PFSK-1 (cell line): ENCODE measurements at regions not wholly inside any gene's neighbourhood (a gene's known extent, or its start where the extent isn't known, plus 50 kb on each side); places are given as distances from the start of the nearest gene placed in this dataset.

Experiments
- FOXP2 ChIP-seq: optimal IDR thresholded peaks from 2 replicates; pipeline ENCODE3; 2011; ENCODE audit warnings: borderline replicate concordance, control low read depth, inconsistent platforms; ENCODE audit not compliant: insufficient read depth; ENCODE audit errors: extremely low read length, extremely low read depth
- POLR2AphosphoS5 ChIP-seq: IDR thresholded peaks from 2 replicates; pipeline ENCODE4 v1.6.1; 2012; ENCODE audit warnings: low read depth, mild to moderate bottlenecking, control low read depth, low read length, moderate library complexity
- SIN3A ChIP-seq: IDR thresholded peaks from 2 replicates; pipeline ENCODE4 v1.6.1; 2012; ENCODE audit warnings: mild to moderate bottlenecking, low read length, moderate library complexity, borderline replicate concordance; ENCODE audit not compliant: insufficient read depth
- TAF1 ChIP-seq: IDR thresholded peaks from 2 replicates; pipeline ENCODE4 v1.6.1; 2012; ENCODE audit warnings: low read length, control low read depth, borderline replicate concordance; ENCODE audit not compliant: insufficient read depth
- TF ChIP-seq, protein P1 (sequence below), 2 experiments: IDR thresholded peaks; 2 replicates each; pipeline versions ENCODE4 v1.6.1 to v1.8.0; 2011 to 2012; ENCODE audit warnings: low read depth in 2 of 2, low read length in 2 of 2, control low read depth in 1 of 2, inconsistent platforms in 1 of 2, mild to moderate bottlenecking in 1 of 2, moderate library complexity in 1 of 2; ENCODE audit not compliant: insufficient read depth in 1 of 2

DNA sequence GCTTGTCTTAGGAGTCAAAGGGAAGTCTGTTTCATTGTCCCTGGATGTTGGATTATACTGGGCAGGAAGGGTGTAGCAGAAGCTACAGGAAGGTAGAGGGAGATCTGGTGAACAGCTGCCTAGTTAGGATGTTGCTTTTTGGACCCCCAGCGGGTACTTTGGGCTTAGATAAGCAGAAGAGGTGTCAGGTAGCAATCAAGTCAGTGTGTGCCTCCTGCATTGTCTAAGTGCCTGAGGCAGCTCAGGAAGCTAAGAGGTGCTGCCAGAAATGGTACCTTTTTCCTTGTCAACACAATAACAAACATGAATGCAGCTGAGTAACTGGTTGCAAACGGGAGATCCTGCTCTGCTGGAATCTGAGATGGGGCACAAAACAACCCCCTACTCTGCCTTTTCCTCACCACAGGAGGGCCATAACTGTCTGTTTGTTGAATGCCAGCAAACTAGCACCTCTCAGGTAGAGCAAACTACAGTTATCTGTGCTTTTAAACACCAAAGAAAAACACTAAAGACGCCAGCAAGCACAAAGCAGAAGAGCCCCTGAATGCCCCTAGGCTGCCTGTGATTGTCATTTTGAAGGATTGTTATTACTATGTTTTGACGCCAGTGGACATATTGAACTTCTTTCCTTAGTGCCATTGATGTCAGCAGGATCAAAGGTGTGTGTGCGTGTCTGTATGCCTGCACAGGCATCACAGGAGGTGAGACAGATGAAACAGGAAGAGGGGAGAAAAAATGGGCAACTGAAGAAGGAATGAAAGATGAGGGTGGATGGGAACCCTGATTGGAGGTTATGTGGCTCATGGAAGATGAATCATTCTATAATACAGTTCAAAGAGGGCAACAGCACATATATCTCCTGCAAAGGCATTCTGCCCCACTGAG lies 151.4 kb downstream of the ETAA1 start:
- TF ChIP-seq SIN3A: no peak
- no peak for TF ChIP-seq FOXP2
- TF ChIP-seq TAF1: no peak
- TF ChIP-seq, protein P1, sequence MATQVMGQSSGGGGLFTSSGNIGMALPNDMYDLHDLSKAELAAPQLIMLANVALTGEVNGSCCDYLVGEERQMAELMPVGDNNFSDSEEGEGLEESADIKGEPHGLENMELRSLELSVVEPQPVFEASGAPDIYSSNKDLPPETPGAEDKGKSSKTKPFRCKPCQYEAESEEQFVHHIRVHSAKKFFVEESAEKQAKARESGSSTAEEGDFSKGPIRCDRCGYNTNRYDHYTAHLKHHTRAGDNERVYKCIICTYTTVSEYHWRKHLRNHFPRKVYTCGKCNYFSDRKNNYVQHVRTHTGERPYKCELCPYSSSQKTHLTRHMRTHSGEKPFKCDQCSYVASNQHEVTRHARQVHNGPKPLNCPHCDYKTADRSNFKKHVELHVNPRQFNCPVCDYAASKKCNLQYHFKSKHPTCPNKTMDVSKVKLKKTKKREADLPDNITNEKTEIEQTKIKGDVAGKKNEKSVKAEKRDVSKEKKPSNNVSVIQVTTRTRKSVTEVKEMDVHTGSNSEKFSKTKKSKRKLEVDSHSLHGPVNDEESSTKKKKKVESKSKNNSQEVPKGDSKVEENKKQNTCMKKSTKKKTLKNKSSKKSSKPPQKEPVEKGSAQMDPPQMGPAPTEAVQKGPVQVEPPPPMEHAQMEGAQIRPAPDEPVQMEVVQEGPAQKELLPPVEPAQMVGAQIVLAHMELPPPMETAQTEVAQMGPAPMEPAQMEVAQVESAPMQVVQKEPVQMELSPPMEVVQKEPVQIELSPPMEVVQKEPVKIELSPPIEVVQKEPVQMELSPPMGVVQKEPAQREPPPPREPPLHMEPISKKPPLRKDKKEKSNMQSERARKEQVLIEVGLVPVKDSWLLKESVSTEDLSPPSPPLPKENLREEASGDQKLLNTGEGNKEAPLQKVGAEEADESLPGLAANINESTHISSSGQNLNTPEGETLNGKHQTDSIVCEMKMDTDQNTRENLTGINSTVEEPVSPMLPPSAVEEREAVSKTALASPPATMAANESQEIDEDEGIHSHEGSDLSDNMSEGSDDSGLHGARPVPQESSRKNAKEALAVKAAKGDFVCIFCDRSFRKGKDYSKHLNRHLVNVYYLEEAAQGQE (IDR thresholded peaks at IDR 0.05; ENCODE audit: insufficient read depth in 1 of 2, low read depth in 2 of 2, low read length in 2 of 2): no peak
- no peak for TF ChIP-seq POLR2AphosphoS5

DNA sequence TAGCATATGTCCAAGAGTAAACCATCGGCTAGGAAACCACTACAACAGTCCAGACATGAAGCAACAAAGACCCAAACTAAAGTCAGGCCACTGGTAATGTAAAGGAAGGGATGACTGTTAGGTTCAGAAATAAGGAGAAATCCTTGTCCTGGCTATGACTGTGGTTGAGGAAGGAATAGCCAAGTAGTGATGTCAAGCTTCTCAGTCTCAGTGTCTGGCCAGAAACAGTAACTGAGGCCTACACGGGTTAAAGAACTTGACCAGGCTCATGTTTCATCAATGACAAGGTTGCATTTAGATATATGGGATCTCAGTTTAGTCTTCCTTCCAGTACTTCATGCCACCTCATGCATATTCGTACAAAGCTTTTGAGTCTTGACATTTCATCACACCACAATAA lies 162.0 kb downstream of the ETAA1 start:
- TF ChIP-seq TAF1 (no peak), POLR2AphosphoS5 (no peak), FOXP2 (no peak)
- TF ChIP-seq, protein P1 (IDR thresholded peaks at IDR 0.05; ENCODE audit: insufficient read depth in 1 of 2, low read depth in 2 of 2, low read length in 2 of 2): no peak

DNA sequence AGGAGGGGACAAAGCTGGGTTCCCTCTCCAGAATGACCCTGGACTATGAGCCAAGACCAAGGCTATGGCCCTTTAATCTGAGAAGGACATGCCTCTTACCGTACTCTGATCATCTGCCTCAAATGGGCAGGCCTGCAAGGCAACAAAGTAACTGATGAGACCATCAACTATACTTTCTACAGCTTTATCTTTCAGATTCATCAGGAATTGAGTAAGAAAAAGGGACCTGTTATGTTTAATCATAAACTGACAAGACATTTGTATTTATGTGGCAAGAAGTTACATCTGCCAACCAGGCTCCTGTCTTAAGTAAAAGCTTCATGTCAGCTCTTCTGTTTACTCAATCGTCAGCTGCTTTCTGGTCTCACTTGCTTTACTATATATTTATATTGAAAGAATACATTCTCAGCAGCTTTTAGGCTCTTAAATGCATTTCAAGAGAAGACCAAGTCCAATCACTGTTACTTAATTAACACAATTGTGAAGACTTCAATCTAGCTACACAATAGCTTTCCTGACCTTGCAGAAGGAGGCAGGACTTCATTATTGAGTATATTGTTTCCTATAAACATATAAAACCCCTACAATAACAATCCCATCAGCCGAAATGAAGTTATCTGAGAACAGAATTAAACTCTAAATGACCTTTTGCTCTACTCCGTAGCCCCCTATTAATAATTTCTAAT lies 163.8 kb downstream of the ETAA1 start:
- TF ChIP-seq FOXP2 (no peak), SIN3A (no peak), TAF1 (no peak), POLR2AphosphoS5 (no peak)
- TF ChIP-seq, protein P1 (IDR thresholded peaks at IDR 0.05; ENCODE audit: insufficient read depth in 1 of 2, low read depth in 2 of 2, low read length in 2 of 2): no peak

DNA sequence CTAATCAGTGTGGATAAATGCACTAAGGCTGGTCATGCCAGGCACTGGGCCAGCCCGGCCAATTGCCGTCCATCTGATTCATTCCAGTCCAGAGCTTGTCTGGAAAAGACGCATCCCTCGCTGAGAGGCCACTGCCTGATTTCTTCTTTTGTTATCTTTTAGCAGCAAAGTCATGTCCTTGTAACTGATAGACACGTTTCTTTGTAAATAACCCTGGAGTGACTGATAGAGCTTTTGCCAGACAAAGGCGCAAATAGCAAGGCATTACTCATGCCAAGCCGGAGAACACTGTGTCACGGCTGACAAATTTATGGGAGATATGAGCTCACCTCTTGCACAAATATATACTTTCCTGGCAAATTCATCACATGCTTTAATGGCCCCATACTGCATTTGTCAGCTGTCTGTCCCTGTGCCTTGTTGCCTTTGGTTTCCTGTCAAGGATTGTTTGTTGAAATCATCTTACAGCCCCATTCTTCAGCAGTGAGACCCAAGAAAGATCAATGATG lies 164.4 kb downstream of the ETAA1 start:
- TF ChIP-seq FOXP2 (no peak), SIN3A (no peak), TAF1 (no peak), POLR2AphosphoS5 (no peak)
- TF ChIP-seq, protein P1 (IDR thresholded peaks at IDR 0.05; ENCODE audit: insufficient read depth in 1 of 2, low read depth in 2 of 2, low read length in 2 of 2): no peak
